ENCODE measurements at regions not wholly inside any gene's neighbourhood (a gene's known extent, or its start where the extent isn't known, plus 50 kb on each side); places are given as distances from the start of the nearest gene placed in this dataset.

- Histone ChIP-seq H3K27me3 (no peaks in the 10 kb centered on the region), H3K4me3 (no peak overlapping the region), H3K36me3 (no peaks in the 10 kb centered on the region), H3K4me1 (no peaks in the 10 kb centered on the region), H3K27ac (no peak overlapping the region), H3K9me3 (no peaks in the 10 kb centered on the region)
- intact Hi-C loops (cut with DNase I), result no loop called here
- TF ChIP-seq, protein P1, sequence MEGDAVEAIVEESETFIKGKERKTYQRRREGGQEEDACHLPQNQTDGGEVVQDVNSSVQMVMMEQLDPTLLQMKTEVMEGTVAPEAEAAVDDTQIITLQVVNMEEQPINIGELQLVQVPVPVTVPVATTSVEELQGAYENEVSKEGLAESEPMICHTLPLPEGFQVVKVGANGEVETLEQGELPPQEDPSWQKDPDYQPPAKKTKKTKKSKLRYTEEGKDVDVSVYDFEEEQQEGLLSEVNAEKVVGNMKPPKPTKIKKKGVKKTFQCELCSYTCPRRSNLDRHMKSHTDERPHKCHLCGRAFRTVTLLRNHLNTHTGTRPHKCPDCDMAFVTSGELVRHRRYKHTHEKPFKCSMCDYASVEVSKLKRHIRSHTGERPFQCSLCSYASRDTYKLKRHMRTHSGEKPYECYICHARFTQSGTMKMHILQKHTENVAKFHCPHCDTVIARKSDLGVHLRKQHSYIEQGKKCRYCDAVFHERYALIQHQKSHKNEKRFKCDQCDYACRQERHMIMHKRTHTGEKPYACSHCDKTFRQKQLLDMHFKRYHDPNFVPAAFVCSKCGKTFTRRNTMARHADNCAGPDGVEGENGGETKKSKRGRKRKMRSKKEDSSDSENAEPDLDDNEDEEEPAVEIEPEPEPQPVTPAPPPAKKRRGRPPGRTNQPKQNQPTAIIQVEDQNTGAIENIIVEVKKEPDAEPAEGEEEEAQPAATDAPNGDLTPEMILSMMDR (IDR thresholded peaks at IDR 0.05), result no peak
- no peak for DNase-seq (ENCODE audit: low spot score in 2 of 2)
Measured at GRCh38 chr5:104659497-104659896, 1096.9 kb upstream of the NUDT12 start.

DNA sequence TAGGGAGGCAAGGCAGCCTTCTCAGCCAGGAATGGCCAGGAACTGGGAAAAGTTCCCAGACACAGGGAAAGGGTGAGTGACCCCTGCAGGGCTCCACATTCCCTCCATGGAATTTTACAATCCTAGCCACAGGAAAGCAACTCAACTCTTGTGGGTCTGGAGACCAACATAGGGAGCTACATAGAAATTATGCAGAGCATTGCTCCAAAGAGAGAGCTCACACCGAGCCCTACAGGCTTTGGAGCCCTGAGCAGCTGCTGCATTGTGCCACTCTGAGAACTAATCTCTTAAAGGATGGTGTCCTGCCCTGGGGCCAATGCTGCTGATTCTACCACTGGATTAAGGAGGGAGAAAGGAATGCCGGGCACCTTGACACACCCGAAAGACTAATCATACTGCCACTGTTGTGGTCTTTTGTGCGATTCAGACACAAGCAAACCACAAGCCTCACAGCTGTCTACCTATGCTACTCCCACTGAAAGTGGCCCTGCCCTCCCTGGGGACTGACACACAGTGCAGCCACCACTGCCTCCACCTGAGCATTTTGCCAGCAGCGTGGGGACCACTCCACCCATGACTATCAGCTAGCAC lies 1089.8 kb upstream of the NUDT12 start:
- Histone ChIP-seq H3K4me1 (no peaks in the 10 kb centered on the region), H3K27ac (no peak overlapping the region), H3K27me3 (no peaks in the 10 kb centered on the region), H3K9me3 (peaks cover 0 to 3% of the 10 kb centered on the region in 2 donors), H3K36me3 (no peaks in the 10 kb centered on the region), H3K4me3 (no peak overlapping the region)
- TF ChIP-seq, protein P1 (IDR thresholded peaks at IDR 0.05), result no peak
- intact Hi-C loops (cut with DNase I), result no loop called here
- no peak for DNase-seq (ENCODE audit: low spot score in 2 of 2)

DNA sequence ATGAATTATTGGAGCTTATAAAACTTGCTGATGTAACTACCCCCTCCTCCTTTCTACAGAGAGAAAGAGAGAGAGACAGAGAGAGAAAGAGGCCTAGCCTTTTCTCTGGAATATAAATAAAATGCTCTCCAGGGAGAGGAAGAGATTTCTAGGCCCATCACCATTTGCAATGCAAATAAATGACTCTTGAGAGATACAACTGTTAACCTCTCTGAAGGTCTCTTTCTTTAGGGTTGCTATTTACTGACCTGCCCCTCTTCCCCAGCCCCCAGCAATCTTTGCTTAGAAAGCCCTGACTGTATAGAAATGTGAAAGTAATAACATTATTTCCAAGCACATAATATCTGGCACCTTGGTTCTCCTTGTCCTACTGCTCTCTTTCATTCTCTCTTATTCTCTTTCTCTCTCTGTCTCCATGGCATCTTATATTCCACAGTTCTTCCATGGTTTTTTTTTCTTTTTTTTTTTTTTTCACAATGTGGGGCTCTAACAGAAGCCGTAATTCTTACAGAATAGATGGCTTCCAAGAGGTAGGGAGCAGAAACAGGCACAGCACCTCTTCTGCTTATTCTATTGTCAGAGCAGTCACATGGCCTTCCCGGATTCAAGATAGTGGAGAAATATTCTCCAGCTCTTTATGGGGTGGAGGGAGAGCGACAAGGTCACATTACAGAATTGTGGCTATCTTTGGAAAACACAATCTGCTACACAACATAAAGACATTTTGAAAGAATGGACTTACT lies 1087.9 kb upstream of the NUDT12 start:
- intact Hi-C loops (cut with DNase I), result no loop called here
- H3K9me3 ChIP-seq, result peaks cover 0 to 3% of the 10 kb centered on the region in 2 donors
- no peaks in the 10 kb centered on the region for H3K4me1 ChIP-seq
- no peak overlapping the region for H3K27ac ChIP-seq
- no peak overlapping the region for H3K4me3 ChIP-seq
- DNase-seq (ENCODE audit: low spot score in 2 of 2), result no peak
- TF ChIP-seq, protein P1 (IDR thresholded peaks at IDR 0.05), result no peak
- H3K27me3 ChIP-seq, result no peaks in the 10 kb centered on the region
- no peaks in the 10 kb centered on the region for H3K36me3 ChIP-seq

GRCh38 chr5:104646416-104646815 lies 1083.8 kb upstream of the NUDT12 start:
- Histone ChIP-seq H3K9me3 (no peaks in the 10 kb centered on the region), H3K36me3 (no peaks in the 10 kb centered on the region), H3K4me1 (no peaks in the 10 kb centered on the region), H3K27me3 (no peaks in the 10 kb centered on the region), H3K4me3 (no peak overlapping the region), H3K27ac (no peak overlapping the region)
- DNase-seq (ENCODE audit: low spot score in 2 of 2), result no peak
- TF ChIP-seq, protein P1 (IDR thresholded peaks at IDR 0.05), result no peak
- intact Hi-C loops (cut with DNase I), result no loop called here

DNA sequence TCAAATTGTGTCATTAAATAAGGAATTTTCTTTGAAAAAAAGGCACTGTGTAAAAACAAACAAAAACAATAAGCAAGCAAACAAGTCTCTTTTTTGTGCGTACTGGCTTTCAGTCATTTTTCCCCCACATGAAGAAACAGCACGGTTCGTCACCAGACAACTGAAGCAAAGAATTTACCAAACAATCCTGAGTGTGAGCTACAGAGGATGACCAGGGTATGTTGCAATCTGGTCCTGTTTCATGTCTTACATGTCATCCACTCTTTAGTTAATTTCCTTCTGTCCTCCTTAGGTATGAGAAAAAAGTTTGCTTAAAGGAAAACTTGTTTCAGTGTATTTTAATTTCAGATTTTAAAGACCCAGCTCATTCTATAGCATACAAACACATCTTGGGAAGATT lies 1080.7 kb upstream of the NUDT12 start:
- intact Hi-C loops (cut with DNase I), result no loop called here
- no peaks in the 10 kb centered on the region for H3K36me3 ChIP-seq
- H3K27ac ChIP-seq, result no peak overlapping the region
- no peaks in the 10 kb centered on the region for H3K27me3 ChIP-seq
- H3K9me3 ChIP-seq, result no peaks in the 10 kb centered on the region
- no peak overlapping the region for H3K4me3 ChIP-seq
- no peaks in the 10 kb centered on the region for H3K4me1 ChIP-seq
- TF ChIP-seq, protein P1 (IDR thresholded peaks at IDR 0.05), result no peak
- DNase-seq (ENCODE audit: low spot score in 2 of 2), result no peak

Measured in ascending aorta (tissue), 2 donors.